Osteocyte (in vitro differentiated cells): ENCODE measurements at regions not wholly inside any gene's neighbourhood (a gene's known extent, or its start where the extent isn't known, plus 50 kb on each side); places are given as distances from the start of the nearest gene placed in this dataset.

Experiments
- DNase-seq: peaks from one replicate; pipeline ENCODE4 v3.0.0; 2021; ENCODE audit warnings: mixed read lengths; ENCODE audit not compliant: unreplicated experiment; ENCODE audit errors: extremely low spot score
- H3K27ac Mint-ChIP-seq: one replicate; pipeline ENCODE4 v1.8.0; 2021; ENCODE audit warnings: mild to moderate bottlenecking, mixed read lengths; ENCODE audit not compliant: unreplicated experiment
- H3K27me3 Mint-ChIP-seq: one replicate; pipeline ENCODE4 v1.8.0; 2021; ENCODE audit warnings: mixed read lengths; ENCODE audit not compliant: unreplicated experiment
- H3K36me3 Mint-ChIP-seq: one replicate; pipeline ENCODE4 v1.8.0; 2021; ENCODE audit warnings: mixed read lengths; ENCODE audit not compliant: unreplicated experiment
- H3K4me1 Mint-ChIP-seq: one replicate; pipeline ENCODE4 v1.8.0; 2021; ENCODE audit warnings: mixed read lengths; ENCODE audit not compliant: unreplicated experiment
- H3K4me3 Mint-ChIP-seq: one replicate; pipeline ENCODE4 v1.8.0; 2021; ENCODE audit warnings: mild to moderate bottlenecking, moderate library complexity, mixed read lengths; ENCODE audit not compliant: unreplicated experiment
- H3K9me3 Mint-ChIP-seq: one replicate; pipeline ENCODE4 v1.8.0; 2021; ENCODE audit warnings: mixed read lengths; ENCODE audit not compliant: unreplicated experiment
- TF ChIP-seq, protein P1 (sequence below): fragments of 200-600 bp; sonication (generic); IDR thresholded peaks from 2 replicates; pipeline ENCODE4 v1.5.0; 2021; ENCODE audit warnings: antibody characterized with exemption, mild to moderate bottlenecking, moderate library complexity

DNA sequence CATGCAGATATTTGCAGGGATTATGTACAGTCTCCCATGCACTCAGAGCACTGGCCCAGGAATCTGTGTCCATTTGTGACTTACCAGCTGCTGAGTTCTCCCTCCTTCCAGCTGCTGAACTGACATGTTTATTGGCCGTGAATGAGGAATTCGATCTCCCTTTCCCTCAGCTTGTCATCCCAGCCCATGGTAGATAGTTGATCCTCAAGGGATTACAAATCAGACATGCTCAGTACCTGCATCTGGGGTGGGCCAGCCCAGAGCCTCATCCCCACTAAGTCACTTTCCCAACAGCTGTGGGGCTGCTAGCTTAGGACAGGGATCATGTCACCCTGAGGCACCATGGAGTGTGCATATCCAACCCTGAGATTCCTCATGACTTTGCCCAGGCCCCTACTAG is 1284.9 kb upstream of the LRRTM1 start:
- H3K36me3 Mint-ChIP-seq = no peaks in the 10 kb centered on the region
- no peaks in the 10 kb centered on the region for H3K4me1 Mint-ChIP-seq
- H3K9me3 Mint-ChIP-seq = peaks cover 5% of the 10 kb centered on the region
- no peak overlapping the region for H3K4me3 Mint-ChIP-seq
- TF ChIP-seq, protein P1, sequence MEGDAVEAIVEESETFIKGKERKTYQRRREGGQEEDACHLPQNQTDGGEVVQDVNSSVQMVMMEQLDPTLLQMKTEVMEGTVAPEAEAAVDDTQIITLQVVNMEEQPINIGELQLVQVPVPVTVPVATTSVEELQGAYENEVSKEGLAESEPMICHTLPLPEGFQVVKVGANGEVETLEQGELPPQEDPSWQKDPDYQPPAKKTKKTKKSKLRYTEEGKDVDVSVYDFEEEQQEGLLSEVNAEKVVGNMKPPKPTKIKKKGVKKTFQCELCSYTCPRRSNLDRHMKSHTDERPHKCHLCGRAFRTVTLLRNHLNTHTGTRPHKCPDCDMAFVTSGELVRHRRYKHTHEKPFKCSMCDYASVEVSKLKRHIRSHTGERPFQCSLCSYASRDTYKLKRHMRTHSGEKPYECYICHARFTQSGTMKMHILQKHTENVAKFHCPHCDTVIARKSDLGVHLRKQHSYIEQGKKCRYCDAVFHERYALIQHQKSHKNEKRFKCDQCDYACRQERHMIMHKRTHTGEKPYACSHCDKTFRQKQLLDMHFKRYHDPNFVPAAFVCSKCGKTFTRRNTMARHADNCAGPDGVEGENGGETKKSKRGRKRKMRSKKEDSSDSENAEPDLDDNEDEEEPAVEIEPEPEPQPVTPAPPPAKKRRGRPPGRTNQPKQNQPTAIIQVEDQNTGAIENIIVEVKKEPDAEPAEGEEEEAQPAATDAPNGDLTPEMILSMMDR = no peak
- no peaks in the 10 kb centered on the region for H3K27me3 Mint-ChIP-seq
- no peak for DNase-seq
- no peak overlapping the region for H3K27ac Mint-ChIP-seq

DNA sequence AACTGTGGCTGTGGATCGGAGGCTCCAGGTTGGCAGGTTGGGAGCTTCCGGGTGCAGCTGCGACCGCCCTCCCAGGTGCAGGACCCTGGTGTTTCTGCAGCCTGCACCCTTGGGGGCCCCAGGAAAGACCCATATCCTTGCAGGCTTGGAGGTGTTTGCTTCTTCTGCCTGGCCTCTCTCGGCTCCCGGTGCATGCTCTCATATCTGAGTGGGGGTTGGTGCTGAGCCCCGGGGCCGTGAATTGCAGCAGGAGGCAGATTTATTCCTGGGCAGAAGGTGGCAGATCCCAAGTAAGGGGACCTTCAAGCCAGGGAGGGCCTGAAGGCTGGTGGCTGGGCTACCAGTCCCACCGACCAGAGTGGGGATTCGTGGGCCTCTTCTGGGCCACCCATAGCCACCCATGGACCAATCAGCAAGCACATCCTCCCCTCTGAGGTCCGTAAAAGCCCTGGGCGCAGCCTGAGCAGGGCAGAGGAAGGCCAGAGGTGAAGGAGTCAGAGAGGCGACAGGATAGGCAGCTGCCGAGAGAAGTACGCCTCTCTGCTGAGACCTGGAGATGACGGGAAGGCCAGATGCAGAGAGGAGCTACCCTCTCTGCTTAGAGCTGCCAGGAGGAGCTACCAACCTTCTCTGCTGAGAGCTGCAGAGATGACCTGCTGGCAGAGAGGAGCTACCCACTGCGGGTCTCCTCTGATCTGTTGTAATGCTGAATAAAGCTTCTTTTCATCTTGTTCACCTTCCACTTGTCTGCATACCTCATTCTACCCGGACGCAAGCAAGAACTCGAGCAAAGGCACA is 1279.0 kb upstream of the LRRTM1 start:
- Mint-ChIP-seq H3K27ac (no peak overlapping the region), H3K9me3 (peaks cover 11% of the 10 kb centered on the region), H3K4me3 (no peak overlapping the region), H3K4me1 (no peaks in the 10 kb centered on the region), H3K36me3 (no peaks in the 10 kb centered on the region), H3K27me3 (no peaks in the 10 kb centered on the region)
- no peak for DNase-seq
- TF ChIP-seq, protein P1 = no peak

DNA sequence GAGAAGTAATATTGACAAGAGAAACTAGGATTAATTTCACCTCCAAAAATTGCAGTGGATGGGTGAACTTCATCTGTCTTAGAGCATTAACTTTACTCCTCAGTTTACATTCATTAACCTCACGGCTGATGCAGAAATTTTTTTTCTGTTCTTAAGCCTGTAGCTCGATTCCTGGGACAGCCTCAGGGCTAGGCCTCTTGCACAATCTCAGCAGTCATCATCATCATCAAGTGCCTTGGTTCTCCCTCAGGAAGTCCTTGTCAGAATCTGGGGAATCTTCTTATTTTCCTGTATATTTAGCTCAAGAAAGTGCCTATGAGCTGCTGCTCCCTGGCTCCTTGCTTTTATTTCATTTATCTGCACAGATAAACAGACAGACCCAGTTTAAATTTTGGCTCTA is 1272.2 kb upstream of the LRRTM1 start:
- no peaks in the 10 kb centered on the region for H3K9me3 Mint-ChIP-seq
- H3K36me3 Mint-ChIP-seq = no peaks in the 10 kb centered on the region
- H3K4me3 Mint-ChIP-seq = no peak overlapping the region

GRCh38 chr2:81551040-81551634 is 1246.6 kb upstream of the LRRTM1 start:
- no peaks in the 10 kb centered on the region for H3K4me1 Mint-ChIP-seq
- H3K4me3 Mint-ChIP-seq = no peak overlapping the region
- no peak overlapping the region for H3K27ac Mint-ChIP-seq
- H3K27me3 Mint-ChIP-seq = no peaks in the 10 kb centered on the region
- no peak for DNase-seq
- H3K36me3 Mint-ChIP-seq = no peaks in the 10 kb centered on the region
- peaks cover 12% of the 10 kb centered on the region for H3K9me3 Mint-ChIP-seq
- TF ChIP-seq, protein P1 = no peak

More for the DNA sequence above, 1272.2 kb upstream of the LRRTM1 start:
- Mint-ChIP-seq H3K4me1 (no peaks in the 10 kb centered on the region), H3K27ac (no peak overlapping the region), H3K27me3 (no peaks in the 10 kb centered on the region)
- DNase-seq = no peak
- TF ChIP-seq, protein P1 = no peak

GRCh38 chr2:81550277-81550676 is 1245.7 kb upstream of the LRRTM1 start:
- H3K9me3 Mint-ChIP-seq = peaks cover 12% of the 10 kb centered on the region
- H3K27ac Mint-ChIP-seq = no peak overlapping the region
- H3K4me1 Mint-ChIP-seq = no peaks in the 10 kb centered on the region

More at GRCh38 chr2:81550277-81550676, 1245.7 kb upstream of the LRRTM1 start:
- no peaks in the 10 kb centered on the region for H3K36me3 Mint-ChIP-seq
- H3K4me3 Mint-ChIP-seq = no peak overlapping the region
- H3K27me3 Mint-ChIP-seq = no peaks in the 10 kb centered on the region
- DNase-seq = no peak
- TF ChIP-seq, protein P1 = no peak
